Activated CD4-positive, alpha-beta T cell treated with anti-CD3 and anti-CD28 coated beads, Interleukin-2, Interleukin-4, amounts not matched to agents 100 ng/mL and 50 ng/mL, durations not matched to agents 16 hours and 8 hours (primary cell): ENCODE measurements at regions not wholly inside any gene's neighbourhood (a gene's known extent, or its start where the extent isn't known, plus 50 kb on each side); places are given as distances from the start of the nearest gene placed in this dataset.
"Not testable (repeated sequence)": the region's sequence is repeated elsewhere in the genome, so short reads cannot be mapped to it uniquely, and the experiment has no call there.

Experiments used
- DNase-seq: peaks from one replicate; pipeline ENCODE4 v3.0.0-alpha.2; 2020; ENCODE audit warnings: low spot score

DNA sequence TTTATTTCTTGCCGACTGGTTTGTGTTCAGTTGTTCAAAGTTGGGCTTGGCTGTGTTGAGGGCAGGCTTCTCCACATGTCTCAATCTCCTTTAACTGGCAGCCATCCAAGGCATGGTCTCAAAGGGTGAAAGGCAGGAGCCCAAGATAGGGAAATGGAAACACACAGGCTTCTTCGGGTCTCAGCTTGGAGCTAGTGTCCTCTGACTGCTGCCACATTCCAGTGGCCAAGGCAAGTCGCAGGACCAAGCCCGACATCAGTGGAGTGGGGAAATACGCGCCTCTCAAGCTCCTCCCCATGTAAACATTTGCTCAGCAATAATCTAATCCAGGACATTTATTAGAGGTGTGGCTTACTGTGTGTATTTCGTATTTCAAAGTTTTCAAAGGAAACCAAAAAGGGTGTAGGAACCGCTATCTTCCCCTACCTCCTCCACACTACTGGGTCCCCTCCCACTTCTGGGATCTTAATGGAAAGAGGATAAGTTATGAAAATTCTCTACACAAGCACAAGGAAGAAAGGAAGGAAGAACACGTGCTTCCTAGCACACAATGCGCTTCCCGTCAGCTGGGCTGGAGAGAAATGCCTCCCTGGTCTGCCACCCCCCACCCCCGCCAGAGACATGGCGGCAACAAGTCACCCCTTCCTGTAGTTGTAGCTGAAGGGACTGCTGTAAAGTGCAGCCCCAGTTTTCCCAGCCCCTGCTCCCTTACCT lies 181.7 kb downstream of the FAM43A start:
- DNase-seq = no peak

- DNase-seq = no peak
These were observed 183.1 kb downstream of the FAM43A start for GRCh38 chr3:194868831-194869230.

DNA sequence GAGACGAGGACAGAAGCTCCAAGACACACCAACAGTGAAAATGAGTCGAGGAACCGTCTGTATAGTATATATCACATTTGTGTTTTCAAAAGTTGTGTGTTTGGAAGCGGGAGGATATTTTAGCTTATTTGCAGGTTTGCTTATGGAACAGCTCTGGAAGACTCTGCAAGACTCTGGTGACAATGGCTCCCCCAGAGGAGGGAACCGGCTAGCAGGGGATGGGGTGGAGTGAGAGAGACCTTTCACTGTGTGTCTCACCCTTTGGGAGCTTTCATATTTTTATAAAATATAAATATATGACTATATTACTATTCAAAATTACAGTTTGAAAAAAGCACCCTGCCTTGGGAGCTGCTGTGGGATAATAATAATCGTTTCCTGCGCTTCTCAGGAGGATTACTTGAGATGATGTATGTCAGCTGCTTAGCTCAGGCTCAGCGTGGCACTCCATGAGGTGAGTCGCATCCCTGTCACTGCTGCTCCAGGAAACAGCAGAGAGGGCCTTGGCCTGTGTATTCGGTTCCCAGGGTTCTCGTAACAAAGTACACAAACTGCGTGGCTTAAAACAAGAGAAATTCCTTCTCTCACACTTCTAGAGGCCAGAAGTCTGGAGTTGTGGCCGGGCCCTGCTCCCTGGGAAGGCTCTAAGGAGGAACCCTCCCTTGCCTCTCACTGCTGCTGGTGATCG lies 183.9 kb downstream of the FAM43A start:
- DNase-seq = no peak

DNA sequence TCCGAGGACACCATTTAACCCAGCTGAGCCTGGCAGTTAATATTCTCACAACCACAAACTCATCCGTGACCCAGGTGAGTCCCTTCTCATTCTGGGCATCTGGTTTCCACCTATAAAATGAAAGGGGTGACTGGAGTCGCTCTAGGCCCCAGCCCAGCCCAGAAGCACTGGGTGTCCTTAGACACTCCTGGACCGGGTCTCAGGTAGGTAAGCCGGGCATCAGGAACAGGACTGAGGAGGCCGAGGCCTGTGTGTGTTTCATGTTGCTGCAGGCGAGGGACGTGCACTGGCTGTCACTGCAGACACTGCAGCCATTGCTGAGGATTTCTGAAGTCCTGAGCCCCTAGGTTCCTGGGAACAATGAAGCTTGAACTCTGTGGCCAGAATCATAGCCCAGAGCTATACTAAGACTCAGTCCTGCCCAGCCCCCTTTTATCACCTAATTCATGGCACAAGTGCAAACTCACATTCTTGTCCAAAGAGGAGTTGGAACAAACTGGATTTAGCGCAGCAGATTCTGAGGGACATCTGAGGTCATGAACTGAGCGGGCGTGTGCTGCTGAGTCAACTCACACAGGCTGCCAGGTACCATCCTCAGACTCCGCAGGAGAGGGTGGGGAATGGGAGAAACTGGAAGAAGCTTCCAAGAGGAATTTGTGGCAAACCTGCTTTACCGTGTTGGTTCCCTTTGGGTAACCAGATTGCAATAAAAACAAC lies 184.9 kb downstream of the FAM43A start:
- no peak for DNase-seq

DNA sequence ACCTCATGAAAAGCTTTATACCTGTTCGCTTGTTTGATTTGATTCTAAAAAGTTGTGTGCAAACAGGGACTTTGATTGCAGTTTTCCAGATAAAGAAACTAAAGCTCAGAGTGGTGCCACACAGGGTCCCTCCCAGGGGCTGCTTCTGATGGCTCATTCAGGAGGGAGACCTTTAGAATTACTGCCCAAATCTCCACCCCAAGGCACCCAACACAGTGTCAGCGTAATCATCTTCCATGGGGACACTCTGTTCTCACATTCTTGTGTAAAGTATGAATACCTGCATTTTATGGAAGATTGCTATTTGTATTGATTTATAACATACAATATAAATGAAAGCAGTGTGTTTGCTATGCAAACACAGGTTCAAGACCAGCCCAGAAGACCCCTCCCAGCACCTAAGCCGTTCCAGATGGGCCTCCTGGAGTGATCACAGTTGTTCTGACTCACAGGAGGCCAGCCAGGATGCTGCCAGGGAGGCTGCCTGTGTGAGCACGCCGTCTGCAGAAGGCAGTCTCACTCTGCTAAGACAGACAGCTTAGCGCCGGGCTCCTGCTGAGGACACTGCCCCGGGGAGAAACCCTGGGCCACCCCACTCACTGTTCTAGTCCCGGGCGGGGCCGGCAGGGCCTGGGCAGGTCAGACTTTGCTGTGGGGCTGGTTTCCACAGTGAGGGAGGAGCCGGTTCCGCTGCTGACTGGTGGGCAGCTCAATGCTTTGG lies 185.6 kb downstream of the FAM43A start:
- no peak for DNase-seq

GRCh38 chr3:194871864-194872668 lies 186.4 kb downstream of the FAM43A start:
- DNase-seq = no peak

GRCh38 chr3:194872669-194872977 lies 186.9 kb downstream of the FAM43A start:
- DNase-seq = no peak

DNA sequence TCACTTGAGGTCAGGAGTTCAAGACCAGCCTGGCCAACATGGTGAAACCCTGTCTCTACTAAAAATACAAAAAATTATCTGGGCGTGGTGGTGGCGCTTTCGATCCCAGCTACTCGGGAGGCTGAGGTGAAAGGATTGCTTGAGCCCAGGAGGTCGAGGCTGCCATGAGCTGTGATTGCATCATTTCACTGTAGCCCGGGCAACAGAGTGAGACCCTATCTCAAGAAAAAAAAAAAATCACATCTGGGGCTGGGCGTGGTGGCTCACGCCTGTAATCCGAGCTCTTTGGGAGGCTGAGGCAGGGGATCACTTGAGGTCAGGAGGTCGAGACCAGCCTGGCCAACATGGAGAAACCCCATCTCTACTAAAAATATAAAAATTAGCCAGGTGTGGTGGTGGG lies 187.8 kb downstream of the FAM43A start:
- DNase-seq = not testable (repeated sequence)

DNA sequence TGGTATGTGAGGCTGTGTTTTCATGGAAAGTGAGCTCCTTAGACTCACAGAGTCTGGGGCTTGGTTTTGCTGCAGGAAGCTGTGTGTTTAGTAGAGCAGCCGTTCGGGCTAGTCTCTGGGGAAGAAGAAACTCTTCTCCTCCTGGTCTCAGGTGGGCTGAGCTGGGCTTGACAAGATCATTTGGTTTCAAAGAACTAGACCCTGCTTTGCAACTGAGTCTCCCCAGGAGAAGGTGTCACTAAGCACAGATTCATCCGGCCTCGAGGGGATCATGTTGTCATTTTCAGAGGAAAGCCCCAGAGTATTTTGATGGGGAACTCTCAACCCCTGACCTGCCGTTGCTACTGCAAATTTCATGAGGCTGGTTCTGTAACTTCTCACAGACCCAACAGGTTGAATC lies 188.5 kb downstream of the FAM43A start:
- no peak for DNase-seq

DNA sequence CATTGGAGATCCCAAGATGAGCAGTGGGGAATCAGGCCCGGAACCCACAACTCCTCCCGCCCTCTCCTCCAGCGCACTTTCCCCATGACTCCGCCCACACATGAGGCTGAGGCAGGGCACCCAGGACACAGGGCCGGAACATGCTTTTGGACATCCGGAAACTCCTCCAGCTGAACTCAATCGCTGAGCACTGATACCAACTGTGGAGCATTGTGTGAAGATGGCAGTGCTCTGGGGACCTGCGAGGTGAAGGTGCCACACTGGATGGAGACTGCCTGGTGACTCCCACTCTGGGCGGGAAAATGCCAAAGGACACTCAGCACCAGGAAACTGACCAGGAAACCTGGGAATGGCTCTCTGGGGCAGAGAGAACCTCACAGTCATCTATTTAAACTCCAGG lies 189.1 kb downstream of the FAM43A start:
- no peak for DNase-seq

DNA sequence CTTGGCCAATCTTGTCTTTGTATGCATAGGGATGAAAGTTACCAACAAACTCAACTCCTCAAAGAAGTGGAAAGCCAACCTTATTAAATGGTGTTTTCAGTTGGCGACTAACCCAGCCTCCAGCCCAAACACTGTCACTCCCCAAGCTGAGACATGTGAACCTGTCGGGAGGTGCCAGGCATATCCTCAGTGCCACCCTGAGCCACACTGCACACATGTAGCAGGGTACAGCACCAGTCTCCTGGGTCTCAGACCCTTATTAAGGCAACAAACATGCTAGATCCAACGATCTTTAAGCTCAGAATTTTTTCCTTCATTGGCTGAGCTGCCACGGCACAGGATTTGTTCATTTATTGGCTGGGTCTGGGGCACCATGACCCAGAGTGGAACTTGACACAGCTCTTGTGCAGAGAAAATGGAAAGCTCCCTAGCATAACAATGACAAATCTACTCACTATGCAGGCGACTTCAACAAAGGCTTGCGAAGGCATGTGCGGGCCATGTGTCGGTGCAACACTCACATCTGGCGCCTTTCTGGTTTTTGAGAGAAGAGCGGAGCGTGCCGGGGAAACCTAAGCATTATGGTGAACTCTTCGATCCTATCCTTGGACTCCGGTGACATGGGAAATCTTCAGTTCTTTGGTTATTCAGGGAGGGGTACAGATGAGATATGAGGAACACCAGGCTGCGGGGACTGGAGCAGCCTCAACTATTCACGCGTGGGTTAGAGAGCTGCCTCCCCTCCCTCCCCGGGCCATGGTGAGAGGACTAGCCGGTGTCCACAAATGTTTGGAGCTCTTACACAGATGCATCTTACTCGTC lies 190.1 kb downstream of the FAM43A start:
- no peak for DNase-seq

- DNase-seq = no peak
These were observed 190.9 kb downstream of the FAM43A start for GRCh38 chr3:194876403-194877095.

GRCh38 chr3:194877291-194878119 lies 191.8 kb downstream of the FAM43A start:
- DNase-seq = no peak

DNA sequence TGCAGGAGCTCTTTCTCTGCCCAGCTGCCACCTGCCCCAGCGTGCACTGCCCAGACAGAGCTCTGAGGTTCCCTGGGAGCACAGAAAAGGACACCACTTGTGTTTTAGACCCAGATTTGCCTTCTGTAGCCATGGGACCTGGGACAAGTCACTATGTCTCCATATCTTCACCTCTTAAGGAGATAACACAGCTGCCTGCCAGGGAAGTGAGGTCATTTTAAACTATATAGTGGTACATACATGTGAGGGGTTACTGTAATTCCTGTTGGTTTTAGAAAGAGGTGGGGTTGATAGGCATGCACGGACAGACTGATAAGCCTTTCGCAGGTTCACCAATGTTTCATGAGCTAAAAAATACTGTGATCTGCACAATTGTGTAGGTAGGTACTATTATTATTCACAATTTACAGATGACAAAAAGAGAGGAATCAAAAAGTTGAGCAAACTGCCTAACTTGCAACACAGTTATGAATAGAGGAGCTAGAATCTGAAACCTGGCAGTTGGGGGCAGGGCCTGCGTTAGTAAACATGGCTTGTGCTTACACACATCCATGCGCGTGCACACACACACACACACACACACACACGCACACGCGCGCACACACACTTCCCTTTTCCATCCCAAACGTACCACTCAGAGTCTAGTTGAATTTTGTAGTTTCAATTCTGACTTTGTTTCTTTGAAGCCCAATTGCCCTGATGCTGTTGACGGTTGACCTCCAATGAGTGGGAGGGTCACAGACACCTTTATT lies 193.6 kb downstream of the FAM43A start:
- no peak for DNase-seq

GRCh38 chr3:194879991-194880939 lies 194.6 kb downstream of the FAM43A start:
- DNase-seq = no peak

DNA sequence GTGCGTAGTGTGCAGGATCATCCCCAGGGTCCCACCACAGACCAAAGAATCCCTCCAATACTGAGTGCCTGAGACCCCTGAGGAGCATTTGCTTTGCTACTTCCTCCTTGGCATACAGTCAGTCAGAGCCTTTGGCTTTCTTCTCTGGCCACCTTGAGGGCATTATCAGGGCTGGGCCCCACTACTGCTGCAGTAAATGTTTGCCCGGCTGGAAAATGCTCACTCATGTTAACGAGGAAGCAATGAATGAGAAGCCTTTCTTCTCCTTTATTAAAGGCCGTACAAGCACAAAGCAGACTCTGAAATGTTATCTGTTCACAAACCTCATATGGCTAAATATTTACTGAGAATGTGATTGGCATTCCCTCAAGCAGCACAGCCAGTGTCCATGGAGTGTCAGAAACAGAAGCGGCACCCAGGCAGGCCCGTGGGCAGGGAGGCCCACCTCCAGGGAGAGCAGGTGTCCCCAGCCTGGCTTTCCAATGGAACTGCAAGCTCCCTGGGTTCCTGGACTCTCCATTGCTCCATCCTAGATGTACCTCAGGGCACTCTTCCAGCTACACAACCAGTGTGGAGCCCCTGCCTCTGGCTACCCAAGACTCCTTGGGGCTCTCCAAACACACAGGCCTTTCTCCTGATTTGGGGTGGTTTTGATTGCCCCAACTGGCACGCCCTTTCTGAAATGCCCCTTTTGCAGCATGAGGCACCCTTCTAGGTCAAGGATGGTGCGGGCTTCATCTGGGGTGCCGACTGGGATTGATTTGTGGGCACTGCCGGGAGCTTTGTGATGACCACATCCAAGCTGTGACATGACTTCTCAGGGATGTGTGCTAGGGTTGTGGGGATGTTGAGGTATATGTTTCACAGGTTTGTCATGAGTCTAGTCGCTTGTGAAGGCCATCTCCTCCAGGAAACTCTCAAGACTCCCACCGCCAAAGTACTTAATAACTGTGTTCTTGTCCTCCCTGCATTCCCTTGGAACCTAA lies 195.6 kb downstream of the FAM43A start:
- DNase-seq = no peak
